HCT116 (cell line): ENCODE measurements at regions not wholly inside any gene's neighbourhood (a gene's known extent, or its start where the extent isn't known, plus 50 kb on each side); places are given as distances from the start of the nearest gene placed in this dataset.

Experiments used
- CTCF ChIP-seq, 3 experiments: fragments of 200-600 bp in 1 of 3; sonication (generic) in 1 of 3; IDR thresholded peaks in 2 of 3; conservative IDR thresholded peaks in 1 of 3; 2 replicates each; pipeline ENCODE4 v1.5.1; 2012 to 2017; ENCODE audit warnings: low read depth in 2 of 3, low read length in 2 of 3, antibody characterized with exemption in 1 of 3, borderline replicate concordance in 1 of 3, control low read depth in 1 of 3, mild to moderate bottlenecking in 1 of 3, mixed read lengths in 1 of 3, mixed run types in 1 of 3, moderate library complexity in 1 of 3; ENCODE audit not compliant: insufficient read depth in 1 of 3
- EGR1 ChIP-seq: IDR thresholded peaks from 2 replicates; pipeline ENCODE4 v1.6.1; 2012; ENCODE audit warnings: low read depth
- EZH2 ChIP-seq: fragments of 200-600 bp; sonication (generic); IDR thresholded peaks from 2 replicates; pipeline ENCODE4 v1.6.1; 2017; ENCODE audit warnings: antibody characterized with exemption, mixed run types
- EZH2phosphoT487 ChIP-seq: fragments of 200-600 bp; IDR thresholded peaks from 2 replicates; pipeline ENCODE4 v1.6.1; 2018; ENCODE audit warnings: antibody characterized with exemption, borderline replicate concordance
- JUND ChIP-seq: IDR thresholded peaks from 2 replicates; pipeline ENCODE4 v1.6.1; 2012
- POLR2A ChIP-seq: IDR thresholded peaks from 2 replicates; pipeline ENCODE4 v1.7.0; 2011; ENCODE audit warnings: borderline replicate concordance; ENCODE audit not compliant: insufficient read depth, insufficient read length; ENCODE audit errors: extremely low read depth
- RAD21 ChIP-seq: IDR thresholded peaks from 2 replicates; pipeline ENCODE4 v1.6.1; 2012; ENCODE audit warnings: low read depth, mild to moderate bottlenecking
- REST ChIP-seq: IDR thresholded peaks from 2 replicates; pipeline ENCODE4 v1.6.1; 2012; ENCODE audit warnings: low read depth
- SIN3A ChIP-seq: IDR thresholded peaks from 2 replicates; pipeline ENCODE4 v1.6.1; 2012; ENCODE audit warnings: low read depth

GRCh38 chr6:85975957-85976356 is 333.3 kb upstream of the SYNCRIP start:
- TF ChIP-seq CTCF (IDR thresholded peaks at IDR 0.05 in 2 of 3, conservative IDR thresholded peaks at IDR 0.05 in 1 of 3; ENCODE audit: borderline replicate concordance in 1 of 3, insufficient read depth in 1 of 3, low read depth in 2 of 3, low read length in 2 of 3) (no peak), EZH2 (no peak), JUND (no peak), POLR2A (no peak), REST (no peak), SIN3A (no peak), RAD21 (no peak), EZH2phosphoT487 (no peak), EGR1 (no peak)
